Esophagus squamous epithelium (tissue), 4 donors: ENCODE measurements at regions not wholly inside any gene's neighbourhood (a gene's known extent, or its start where the extent isn't known, plus 50 kb on each side); places are given as distances from the start of the nearest gene placed in this dataset.

Experiments
- CTCF ChIP-seq, 6 experiments: fragments of 450-650 bp in 4 of 6; fragments of 200-600 bp in 2 of 6; sonication (generic) in 2 of 6; IDR thresholded peaks; one replicate each; pipeline ENCODE4 v1.5.1; 2016 to 2019; ENCODE audit warnings: antibody characterized with exemption in 6 of 6, mild to moderate bottlenecking in 4 of 6, moderate library complexity in 4 of 6
- POLR2A ChIP-seq, 4 donors: fragments of 450-650 bp; IDR thresholded peaks; one replicate each; pipeline ENCODE4 v1.6.1; 2017; ENCODE audit warnings: antibody characterized with exemption in 4 of 4, mild to moderate bottlenecking in 4 of 4, moderate library complexity in 3 of 4

- TF ChIP-seq CTCF (IDR thresholded peaks at IDR 0.05) (no peak), POLR2A (IDR thresholded peaks at IDR 0.05) (no peak)
Measured at GRCh38 chr17:34474706-34475105, 104.7 kb upstream of the TMEM132E start.
